ENCODE measurements at regions not wholly inside any gene's neighbourhood (a gene's known extent, or its start where the extent isn't known, plus 50 kb on each side); places are given as distances from the start of the nearest gene placed in this dataset.
"Not testable (repeated sequence)": the region's sequence is repeated elsewhere in the genome, so short reads cannot be mapped to it uniquely, and the experiment has no call there.

DNA sequence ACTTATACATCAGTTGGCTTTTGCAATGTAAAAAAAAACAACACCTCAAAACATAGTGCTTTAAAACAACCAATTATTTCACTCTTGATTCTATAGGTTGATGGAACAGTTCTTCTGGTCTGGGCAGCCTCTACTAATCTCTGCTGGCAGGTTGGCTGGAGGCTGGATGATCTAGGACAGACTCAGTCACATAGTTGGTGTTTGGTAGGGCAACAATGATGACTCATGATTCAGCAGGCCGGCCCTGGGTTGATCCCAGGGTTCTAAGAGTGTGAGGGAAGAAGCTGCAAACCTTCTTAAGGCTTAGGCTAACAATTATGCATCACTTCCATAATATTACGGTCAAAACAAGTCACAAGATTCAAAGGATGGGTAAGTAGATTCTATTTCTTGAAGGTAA is 558.2 kb downstream of the ZNF674 start:
- DNase-seq (ENCODE audit: low spot score): peak; percentile 4

DNA sequence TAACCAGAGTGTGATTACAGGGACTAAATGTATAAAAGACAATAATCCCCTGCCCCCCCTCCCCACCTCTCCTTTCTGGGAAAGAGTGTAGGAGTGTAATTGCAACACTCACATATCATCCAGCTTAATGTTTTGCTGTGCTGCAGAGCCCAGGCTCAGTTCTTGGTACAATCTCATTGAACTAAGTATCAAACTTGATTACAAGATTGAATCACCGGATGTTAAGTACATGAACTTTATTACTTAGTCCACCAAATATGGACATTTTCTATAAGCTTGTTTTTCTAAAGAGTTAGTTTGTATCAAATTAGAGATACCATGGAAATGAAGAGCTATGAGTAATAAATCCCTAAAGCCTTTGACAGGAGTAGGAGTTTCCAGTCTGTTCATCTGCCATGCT is 559.1 kb downstream of the ZNF674 start:
- DNase-seq (ENCODE audit: low spot score): no peak

DNA sequence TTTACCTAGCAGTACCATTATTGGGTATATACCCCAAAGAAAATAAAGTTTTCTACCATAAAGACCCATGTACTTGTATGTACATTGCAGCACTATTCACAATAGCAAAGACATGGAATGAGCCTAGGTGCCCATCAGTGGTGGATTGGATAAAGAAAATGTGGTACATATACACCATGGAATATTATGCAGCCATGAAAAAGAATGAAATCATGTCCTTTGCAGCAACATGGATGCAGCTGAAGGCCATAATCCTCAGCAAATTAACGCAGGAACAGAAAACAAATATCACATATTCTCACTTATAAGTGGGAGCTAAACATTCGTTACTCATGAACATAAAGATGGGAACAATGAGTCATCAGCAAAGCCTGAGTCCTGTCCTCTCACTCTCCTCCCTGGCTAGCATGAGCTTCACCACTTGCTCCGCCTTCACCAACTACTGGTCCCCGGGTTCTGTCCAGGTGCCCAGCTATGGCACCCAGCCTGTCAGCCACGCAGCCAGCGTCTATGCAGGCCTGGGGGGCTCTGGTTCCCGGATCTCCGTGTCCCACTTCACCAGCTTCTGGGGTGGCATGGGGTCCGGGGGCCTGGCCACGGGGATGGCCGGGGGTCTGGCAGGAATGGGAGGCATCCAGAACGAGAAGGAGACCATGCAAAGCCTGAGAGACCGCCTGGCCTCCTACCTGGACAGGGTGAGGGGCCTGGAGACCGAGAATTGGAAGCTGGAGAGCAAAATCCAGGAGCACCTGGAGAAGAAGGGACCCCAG is 562.1 kb downstream of the ZNF674 start:
- not testable (repeated sequence) for DNase-seq (ENCODE audit: low spot score)

DNA sequence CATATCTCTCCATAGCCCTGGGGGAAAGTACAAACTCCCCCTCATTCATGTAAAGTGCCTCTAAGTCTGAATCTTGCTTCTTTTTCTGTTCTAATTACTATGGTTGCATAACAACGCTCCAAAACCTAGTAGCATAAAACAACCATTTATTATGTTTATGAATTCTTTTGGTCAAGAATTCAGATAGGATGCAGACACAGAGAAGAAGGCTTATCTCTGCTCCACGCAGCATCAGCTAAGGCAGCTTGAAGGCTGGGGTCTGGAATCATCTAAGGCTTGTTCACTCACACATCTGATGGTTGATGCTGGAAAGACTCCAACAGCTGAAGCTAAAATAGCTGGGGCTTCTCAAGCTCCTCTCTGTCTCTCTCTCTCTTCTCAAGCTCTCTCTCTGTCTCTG is 564.5 kb downstream of the ZNF674 start:
- no peak for DNase-seq (ENCODE audit: low spot score)

DNA sequence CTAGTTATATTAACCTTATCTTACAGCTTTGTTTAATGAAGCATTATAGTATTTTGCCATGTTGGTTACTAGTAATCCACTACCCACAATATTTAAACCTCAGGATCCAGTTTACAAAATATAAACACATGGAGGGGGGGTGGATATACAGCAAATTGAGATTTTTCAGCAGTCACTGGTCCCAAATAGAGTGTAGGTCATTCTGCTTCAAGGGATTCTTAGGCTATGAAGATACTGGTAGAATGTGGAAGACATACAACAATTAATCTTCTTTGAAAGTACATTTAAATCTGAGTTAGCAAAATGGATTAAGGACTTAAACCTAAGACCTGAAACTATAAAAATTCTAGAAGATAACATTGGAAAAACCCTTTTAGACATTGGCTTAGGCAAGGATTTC is 569.6 kb downstream of the ZNF674 start:
- no peak for DNase-seq (ENCODE audit: low spot score)

DNA sequence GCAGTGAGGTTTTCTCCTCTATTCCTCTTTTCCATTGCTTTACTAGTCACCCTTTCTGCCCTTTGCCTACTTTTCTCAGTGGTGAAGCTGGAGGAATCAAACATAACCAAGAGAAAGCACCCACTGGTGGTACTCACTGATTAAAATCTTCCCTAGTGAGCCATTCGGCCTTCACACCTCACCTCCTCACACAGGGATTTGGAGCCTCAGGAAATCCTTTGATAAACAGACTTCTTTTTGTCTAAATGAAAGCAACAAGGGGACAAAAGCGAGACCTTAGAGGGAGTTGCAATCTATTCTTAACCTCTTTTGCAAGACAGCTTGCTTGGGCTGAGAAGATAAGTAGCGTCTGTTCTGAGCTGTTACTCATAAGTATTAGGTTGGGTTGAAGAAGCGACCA is 572.6 kb downstream of the ZNF674 start:
- no peak for DNase-seq (ENCODE audit: low spot score)

DNA sequence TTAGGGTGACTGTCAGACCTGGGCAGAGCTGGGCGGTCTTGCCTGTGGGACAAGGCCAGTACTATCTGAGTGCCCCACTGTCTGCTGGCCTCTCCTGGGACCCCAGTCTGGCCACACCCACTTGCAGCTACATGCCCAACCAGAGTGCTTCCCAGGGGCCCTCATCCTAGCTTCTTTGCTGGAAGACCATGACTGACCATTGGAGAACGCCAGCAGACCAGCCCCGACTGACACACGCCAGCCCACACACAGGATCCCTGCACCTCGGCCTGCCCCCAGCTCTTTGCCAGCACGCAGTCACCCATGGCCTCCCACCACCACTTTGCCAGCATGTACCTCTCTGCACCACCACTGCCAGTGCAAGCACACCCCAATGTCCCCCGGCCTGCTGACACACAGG is 585.7 kb downstream of the ZNF674 start:
- no peak for DNase-seq (ENCODE audit: low spot score)

DNA sequence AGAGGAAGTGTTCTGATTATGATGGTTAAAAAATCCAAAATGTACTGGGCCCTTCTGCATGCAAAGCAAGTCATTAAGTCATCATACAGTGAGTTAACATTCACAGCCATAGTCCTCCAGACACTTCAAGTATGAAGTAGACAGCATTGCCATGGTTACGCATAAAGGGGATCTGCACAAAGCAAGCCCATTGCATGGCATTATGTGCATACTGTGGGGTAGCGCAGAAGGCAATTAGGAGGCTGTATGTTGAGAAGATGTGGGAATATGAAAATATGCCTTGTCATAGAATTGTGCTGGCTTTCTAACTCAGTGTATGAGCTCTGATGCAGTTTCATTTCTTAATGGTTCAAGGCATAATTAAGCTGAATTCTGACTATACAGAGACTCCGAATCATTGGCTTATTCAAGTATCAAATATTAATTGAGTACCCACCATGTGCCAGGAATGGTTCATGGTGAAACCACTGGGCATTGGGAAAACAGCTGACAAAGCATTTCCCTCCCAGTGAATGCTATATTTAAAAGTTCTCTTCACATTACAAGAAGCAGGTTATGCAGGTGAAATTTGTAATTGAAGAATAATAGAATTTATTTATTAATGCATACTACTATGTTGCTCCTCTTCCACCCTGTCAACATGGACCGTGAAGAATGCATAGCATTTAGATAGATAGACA is 588.9 kb downstream of the ZNF674 start:
- DNase-seq (ENCODE audit: low spot score): no peak

DNA sequence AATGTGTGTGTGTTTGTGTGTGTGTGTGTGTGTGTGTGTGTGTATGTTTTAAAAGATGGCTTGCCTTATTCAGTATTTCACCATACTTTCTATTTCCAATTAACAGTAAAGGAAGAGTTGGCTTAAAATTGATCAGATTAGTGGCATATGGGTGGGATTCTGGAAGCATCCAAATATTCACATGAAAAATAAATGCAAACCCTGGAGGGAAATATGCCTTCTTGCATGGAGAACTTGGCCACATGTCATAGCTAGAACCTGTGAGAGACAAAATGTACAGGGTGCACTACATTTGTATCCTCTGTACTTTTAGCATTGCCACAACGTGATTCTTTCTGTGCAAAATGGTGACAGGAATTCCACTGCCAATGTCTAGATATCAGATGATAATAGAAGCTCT is 589.6 kb downstream of the ZNF674 start:
- DNase-seq (ENCODE audit: low spot score): no peak

DNA sequence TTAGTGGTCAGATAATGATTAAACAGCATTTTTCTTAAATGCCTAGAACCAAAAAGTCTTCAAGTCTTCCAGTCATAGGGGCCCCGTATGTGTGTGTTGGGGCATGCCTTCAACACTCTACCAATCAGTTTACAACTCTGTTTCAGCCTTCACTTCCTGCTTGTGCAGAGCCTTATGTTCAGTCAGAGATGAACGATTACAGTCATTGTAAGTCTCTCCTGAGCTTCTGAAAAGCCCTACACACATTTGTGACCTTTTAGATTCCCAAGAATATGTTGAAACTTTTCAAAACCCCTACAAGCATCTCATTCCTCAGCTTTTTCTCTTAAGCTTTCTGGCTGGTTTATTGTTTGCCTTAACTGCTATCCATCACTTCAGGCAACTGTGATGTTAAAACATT is 591.2 kb downstream of the ZNF674 start:
- DNase-seq (ENCODE audit: low spot score): no peak

DNA sequence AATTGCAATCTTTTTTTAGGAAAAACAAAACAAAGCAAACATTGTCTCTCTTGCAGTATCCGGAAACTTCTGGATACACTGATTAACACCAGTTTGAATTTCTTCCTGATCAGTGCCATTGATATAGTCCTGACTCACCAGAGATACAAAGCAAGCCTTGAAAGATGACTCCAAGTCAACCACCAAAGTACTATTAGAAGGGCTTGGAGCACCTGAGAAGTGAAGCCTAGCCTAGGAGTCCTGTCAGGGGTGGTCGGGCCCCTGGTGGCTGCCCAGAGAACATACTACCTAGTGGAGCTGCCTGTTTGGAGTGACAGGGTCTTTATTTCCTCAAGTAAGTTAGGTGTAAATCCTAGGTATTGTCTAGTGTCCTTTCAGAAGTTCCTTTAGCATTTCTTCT is 593.2 kb downstream of the ZNF674 start:
- DNase-seq (ENCODE audit: low spot score): no peak

DNA sequence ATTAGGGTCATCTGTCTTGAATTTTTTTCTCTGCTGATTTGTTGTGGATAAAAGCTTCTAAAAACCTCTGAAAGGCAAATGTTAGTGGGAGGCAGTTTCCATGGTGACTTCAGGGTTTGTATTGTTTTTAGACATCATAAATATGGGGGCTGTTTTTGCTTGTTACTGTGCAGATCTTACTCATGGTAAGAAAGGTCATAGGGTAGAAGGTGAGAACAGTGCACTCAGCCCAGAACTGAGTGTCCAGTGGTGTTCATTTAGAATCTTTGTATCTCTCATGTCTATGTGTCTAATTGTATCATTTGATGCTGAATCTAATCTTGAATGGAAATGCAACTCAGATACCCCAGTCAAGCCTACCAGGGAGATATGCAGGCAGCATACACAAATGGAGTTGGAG is 609.8 kb downstream of the ZNF674 start:
- DNase-seq (ENCODE audit: low spot score): no peak

DNA sequence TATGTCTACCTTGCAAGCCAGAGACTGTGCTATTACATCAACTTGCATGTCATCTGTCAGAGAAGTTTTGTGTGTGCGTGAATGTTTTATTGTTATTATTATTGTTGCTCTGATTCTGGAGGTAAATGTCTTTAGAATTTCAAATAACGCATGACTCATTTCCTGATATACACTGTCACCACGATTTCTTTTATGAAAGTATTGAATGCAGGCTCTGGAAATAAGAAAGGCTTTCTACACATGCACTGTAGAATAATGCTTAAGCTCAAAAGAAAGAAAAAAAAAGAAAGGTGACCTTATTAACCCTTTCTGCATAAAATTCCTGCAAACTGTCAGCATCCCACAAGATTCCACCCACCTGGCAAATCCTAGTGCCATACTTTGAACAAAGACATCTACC is 632.9 kb downstream of the ZNF674 start:
- DNase-seq (ENCODE audit: low spot score): no peak

DNA sequence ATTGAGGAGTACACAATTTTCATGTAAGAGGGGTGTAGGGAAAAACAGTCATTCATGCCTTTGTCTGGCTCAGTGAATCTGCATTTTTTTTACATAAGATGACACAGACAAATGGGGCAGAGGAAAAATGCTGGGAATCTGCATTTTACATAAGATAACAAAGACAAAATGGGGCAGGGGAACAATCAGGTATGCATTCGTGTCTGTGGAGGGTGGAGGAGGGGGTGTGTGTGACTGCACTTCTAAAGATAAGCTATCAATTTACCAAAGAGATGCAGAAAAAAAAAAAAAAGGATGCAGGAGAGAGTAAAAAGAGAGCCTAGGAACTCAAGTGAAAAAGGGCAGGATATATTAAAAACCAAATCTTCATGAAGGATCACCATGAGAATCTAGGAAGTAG is 637.4 kb downstream of the ZNF674 start:
- no peak for DNase-seq (ENCODE audit: low spot score)

DNA sequence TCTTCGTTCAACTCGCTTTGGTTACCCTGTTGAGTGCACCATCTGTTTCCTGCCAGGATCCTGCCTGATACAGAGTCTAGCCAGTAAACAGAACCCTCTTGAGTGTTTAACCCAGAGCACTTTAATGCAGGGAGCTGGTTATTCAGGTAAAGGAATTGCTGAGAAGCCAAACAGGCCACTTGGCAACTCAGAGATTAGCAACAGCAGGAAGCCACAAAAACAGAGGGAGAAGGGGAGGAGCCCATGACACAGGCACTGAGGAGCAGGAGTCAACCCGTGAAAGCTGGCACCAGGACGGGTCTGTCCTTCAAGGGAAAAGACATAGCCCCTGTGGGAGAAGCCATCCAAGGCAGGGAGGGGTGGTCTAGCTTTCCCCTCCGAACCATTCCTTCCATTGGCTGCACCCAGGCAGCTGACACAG is 641.4 kb downstream of the ZNF674 start:
- DNase-seq (ENCODE audit: low spot score): no peak

DNA sequence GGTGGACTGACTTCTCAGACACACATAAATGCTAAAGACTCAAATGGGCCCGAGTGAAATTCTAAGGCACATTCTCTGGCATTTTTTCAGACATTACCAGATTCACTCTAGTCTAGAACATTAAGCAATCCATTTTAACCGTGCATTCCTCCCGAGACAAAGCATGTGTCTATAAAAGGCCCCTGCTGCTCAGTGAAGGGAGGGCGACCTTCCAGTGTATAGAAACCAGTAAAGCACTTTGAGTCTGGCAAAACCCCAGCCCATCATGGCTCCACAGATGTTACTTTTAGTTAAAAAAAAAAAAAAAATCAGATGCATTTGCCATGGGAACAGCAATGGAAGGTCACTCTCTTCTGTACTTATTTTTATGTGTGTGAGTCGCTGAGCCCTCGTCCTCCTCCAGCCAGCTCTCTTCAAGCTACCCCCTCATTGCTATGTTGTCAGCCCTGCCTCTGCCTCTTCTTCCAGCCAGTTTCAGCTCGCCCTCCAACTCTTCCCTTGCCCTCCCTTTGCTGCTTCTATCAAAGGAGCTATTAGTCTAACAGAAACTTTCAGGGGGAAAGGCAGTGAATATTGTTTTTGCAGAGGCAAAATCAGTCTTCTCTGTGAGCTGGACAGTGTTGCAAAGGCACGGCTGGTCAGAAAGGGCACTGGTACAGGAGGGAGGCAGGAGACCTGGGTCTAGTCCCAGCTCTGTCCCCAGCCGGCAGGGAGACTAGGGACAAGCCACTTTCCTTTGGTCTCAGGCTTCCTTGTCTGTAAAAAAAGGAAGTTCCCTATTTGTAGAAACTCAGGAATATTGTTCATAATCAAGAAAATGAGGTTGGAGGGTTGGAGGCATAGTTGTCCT is 644.2 kb downstream of the ZNF674 start:
- DNase-seq (ENCODE audit: low spot score): peak; percentile 25

DNA sequence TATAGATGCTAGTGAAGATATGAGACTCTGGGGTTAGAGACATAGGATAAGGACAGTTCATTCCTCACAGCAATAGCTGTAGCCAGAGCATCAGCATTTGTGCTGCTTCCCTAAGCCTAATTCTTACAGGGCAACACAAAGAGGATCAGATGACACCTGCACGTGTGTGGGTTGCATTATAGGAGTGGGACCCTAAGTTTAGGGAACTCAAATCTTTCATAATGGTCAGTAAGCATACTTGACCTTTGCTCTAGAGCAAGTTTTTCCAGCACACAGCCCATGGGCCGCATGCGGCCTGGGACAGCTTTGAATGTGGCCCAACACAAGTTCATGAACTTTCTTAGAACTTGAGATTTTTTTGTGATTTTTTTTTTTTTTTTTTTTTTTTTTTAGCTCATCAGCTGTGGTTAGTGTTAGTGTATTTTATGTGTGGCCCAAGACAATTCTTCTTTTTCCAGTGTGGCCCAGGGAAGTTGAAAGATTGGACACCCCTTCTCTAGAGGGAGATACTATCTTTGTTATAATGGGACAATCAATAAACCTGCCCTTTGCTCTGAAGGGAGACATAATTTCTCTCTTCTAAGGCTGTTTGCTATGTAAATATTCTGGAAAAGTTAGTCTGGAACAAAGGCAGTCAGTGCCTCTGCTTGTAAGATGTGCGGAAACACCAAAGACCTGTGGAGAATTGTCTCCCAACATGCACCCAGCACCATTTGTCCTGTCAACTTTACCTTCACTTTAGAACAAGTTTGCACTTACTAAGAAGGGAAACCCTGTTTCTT is 650.2 kb downstream of the ZNF674 start:
- no peak for DNase-seq (ENCODE audit: low spot score)

DNA sequence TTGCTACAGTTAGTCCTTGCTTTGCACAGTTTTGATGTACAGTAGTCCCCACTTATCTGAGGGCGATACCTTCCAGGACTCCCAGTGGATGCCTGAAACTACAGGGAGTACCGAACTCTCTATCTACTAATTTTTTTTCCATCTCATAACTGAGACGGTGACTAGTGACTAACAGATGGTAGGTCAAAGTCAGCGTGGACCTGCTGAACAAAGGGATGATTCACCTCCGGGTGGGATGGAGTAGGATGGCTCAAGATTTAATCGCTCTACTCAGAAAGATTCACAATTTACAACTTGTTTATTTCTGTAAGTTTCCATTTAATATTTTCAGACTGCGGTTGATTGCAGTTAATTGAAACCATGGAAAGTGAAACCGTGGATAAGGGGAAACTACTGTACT is 655.8 kb downstream of the ZNF674 start:
- DNase-seq (ENCODE audit: low spot score): peak; percentile 42

DNA sequence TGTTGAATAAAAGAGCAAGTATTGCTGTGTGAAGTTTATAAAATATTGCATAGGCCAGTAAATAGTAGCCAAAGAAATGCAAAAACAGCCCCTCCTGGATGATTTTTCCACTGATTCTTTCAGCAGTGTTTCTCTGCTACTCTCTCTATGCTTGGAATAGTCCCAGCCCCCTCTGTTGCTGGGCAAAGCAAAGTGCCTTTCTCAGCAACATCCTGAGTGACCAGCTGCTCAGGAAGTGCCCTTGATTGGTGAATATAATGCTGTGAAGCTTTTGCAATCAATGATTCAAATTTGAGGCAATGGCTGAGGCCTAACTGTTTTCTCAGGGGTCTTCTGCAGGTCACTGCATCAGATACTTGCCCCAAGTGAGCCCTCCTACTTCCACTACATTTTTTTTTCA is 656.7 kb downstream of the ZNF674 start:
- no peak for DNase-seq (ENCODE audit: low spot score)

DNA sequence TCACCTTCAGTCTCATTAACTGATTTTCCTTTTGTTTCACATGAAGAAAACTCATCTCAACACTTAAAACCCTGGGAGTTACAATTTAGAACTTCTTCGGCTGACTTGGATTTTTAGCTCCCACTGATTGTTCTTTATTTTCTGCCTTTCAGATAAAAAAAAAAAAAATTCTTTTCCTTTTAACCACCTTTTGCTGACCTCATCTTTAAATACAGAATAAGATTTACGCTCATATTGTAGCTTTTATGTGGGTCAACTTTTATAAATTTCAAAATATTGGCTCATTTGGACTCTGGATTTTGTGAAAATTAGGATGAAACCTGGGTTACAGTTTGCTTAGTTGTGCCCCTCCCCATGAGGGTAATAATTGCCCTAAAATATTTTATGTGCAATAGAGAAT is 659.3 kb downstream of the ZNF674 start:
- no peak for DNase-seq (ENCODE audit: low spot score)

DNA sequence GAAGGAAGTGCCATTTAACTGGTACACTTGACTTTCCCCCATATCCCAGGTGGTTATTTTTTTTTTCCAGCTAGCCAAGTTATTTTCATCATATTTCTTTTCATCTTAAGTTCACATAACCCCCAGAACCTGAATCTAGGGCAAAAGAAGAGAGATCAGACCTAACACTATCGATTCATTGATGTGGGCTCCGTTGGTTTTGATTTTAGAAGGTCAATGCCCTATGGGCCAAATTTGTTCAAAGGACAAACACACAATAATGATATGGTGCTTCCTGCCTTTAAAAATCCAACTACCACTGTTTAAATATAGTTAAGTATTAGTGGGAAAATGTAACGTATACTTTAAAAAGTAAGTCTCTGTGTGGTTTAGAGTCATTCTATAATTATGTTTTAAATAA is 665.7 kb downstream of the ZNF674 start:
- DNase-seq (ENCODE audit: low spot score): no peak

DNA sequence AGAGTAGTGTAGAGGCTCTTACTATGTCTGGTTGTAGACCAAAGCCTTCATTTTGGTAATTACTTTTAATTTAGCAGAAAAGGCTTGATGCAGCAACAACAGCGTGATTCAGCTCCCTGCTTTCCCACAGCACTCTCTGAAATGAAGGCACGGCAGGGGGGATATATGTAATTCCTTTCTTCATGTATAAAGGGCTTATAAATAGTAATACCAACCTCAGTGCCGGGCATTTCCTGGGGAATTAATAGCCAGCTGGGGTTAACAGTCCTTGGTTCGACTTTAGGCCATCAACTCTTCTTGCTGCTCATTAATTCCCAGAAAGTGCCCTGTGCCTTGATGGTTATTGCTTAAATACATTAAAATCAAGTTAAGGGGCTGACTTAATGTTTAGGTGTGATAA is 669.0 kb downstream of the ZNF674 start:
- DNase-seq (ENCODE audit: low spot score): no peak

Data from AG08395 (cell line).